Astrocyte (in vitro differentiated cells and primary cell): ENCODE measurements at regions not wholly inside any gene's neighbourhood (a gene's known extent, or its start where the extent isn't known, plus 50 kb on each side); places are given as distances from the start of the nearest gene placed in this dataset.

Experiments
- DNase-seq: peaks from one replicate; pipeline ENCODE4 v3.0.0-alpha.2; 2010; ENCODE audit warnings: low read depth
- FAIRE-seq: peaks from 2 replicates; lab custom pipeline; 2011; peaks lifted over from hg19 to GRCh38; lab: Jason Lieb, UNC
- H2AFZ ChIP-seq: 2 replicates; pipeline ENCODE4 v1.6.0; 2012; ENCODE audit warnings: low read depth, low read length, inconsistent platforms
- H3K27ac ChIP-seq: 2 replicates; pipeline ENCODE4 v1.5.1; 2011; ENCODE audit warnings: low read depth, low read length, inconsistent platforms
- H3K27me3 ChIP-seq: 2 replicates; pipeline ENCODE4 v1.6.0; 2011; ENCODE audit warnings: low read length, inconsistent platforms; ENCODE audit not compliant: insufficient read depth
- H3K36me3 ChIP-seq: 2 replicates; pipeline ENCODE4 v1.5.1; 2011; ENCODE audit warnings: low read length, inconsistent platforms; ENCODE audit not compliant: insufficient read depth
- H3K4me1 ChIP-seq: 2 replicates; pipeline ENCODE4 v1.5.1; 2011; ENCODE audit warnings: low read length, inconsistent platforms; ENCODE audit not compliant: insufficient read depth
- H3K4me2 ChIP-seq: 2 replicates; pipeline ENCODE4 v1.6.0; 2012; ENCODE audit warnings: low read length, inconsistent platforms
- H3K4me3 ChIP-seq: 2 replicates; pipeline ENCODE4 v1.5.1; 2011; ENCODE audit warnings: low read depth, mild to moderate bottlenecking, low read length, inconsistent platforms; ENCODE audit not compliant: insufficient read depth
- H3K79me2 ChIP-seq: 2 replicates; pipeline ENCODE4 v1.6.0; 2012; ENCODE audit warnings: mild to moderate bottlenecking, low read length, inconsistent platforms; ENCODE audit not compliant: insufficient read depth
- H3K9ac ChIP-seq: 2 replicates; pipeline ENCODE4 v1.6.0; 2012; ENCODE audit warnings: mild to moderate bottlenecking, low read length, inconsistent platforms
- H3K9me3 ChIP-seq: 2 replicates; pipeline ENCODE4 v1.5.1; 2012; ENCODE audit warnings: low read depth, mild to moderate bottlenecking, low read length, inconsistent platforms; ENCODE audit not compliant: insufficient read depth
- H4K20me1 ChIP-seq: 2 replicates; pipeline ENCODE4 v1.6.0; 2012; ENCODE audit warnings: low read length, inconsistent platforms; ENCODE audit not compliant: insufficient read depth
- H3K27ac Mint-ChIP-seq: one replicate; pipeline ENCODE4 v1.8.0; 2021; ENCODE audit warnings: mild to moderate bottlenecking, mixed read lengths; ENCODE audit not compliant: unreplicated experiment
- H3K27me3 Mint-ChIP-seq: one replicate; pipeline ENCODE4 v1.8.0; 2021; ENCODE audit warnings: low read depth, mixed read lengths; ENCODE audit not compliant: unreplicated experiment
- H3K36me3 Mint-ChIP-seq: one replicate; pipeline ENCODE4 v1.8.0; 2021; ENCODE audit warnings: low read depth, mixed read lengths; ENCODE audit not compliant: unreplicated experiment
- H3K4me1 Mint-ChIP-seq: one replicate; pipeline ENCODE4 v1.8.0; 2021; ENCODE audit warnings: low read depth, mixed read lengths; ENCODE audit not compliant: unreplicated experiment
- H3K4me3 Mint-ChIP-seq: one replicate; pipeline ENCODE4 v1.8.0; 2021; ENCODE audit warnings: mild to moderate bottlenecking, moderate library complexity, mixed read lengths; ENCODE audit not compliant: unreplicated experiment
- H3K9me3 Mint-ChIP-seq: one replicate; pipeline ENCODE4 v1.8.0; 2021; ENCODE audit warnings: mild to moderate bottlenecking, mixed read lengths; ENCODE audit not compliant: unreplicated experiment
- EZH2 ChIP-seq: IDR thresholded peaks from 2 replicates; pipeline ENCODE4 v1.6.1; 2012; ENCODE audit warnings: mild to moderate bottlenecking, low read length, inconsistent platforms; ENCODE audit not compliant: insufficient read depth
- TF ChIP-seq, protein P1 (sequence below): IDR thresholded peaks from 2 replicates; pipeline ENCODE4 v1.5.1; 2011; ENCODE audit warnings: low read depth, mild to moderate bottlenecking, inconsistent platforms, low read length, moderate library complexity; ENCODE audit not compliant: insufficient read depth

DNA sequence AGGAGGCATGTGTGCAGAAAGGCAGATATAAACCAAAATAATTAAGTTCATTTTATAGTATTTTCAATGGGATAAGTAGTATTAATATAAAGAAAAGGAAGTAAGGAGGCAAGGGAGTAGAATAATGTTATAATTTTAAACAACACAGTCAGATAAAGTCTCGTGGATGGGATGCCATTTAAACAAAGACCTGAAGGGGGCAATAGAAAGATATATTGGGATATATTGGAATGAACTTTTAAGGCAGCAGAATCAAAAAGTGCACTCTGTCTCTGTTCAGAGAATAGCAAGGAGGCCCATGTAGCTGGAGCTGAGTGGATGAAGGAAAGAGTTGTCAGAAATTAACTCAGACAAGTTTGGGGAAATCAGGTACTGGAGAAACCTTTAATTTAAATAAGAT, 158.7 kb downstream of the CGGBP1 start:
- FAIRE-seq (no peak), DNase-seq (no peak)
- Mint-ChIP-seq H3K27me3 (no peaks in the 10 kb centered on the region), H3K4me1 (no peaks in the 10 kb centered on the region), H3K9me3 (no peaks in the 10 kb centered on the region), H3K36me3 (no peaks in the 10 kb centered on the region), H3K27ac (no peak overlapping the region), H3K4me3 (no peak overlapping the region)
- H3K27ac ChIP-seq: no peak overlapping the region
- H3K9ac ChIP-seq: no peak overlapping the region
- TF ChIP-seq, protein P1, sequence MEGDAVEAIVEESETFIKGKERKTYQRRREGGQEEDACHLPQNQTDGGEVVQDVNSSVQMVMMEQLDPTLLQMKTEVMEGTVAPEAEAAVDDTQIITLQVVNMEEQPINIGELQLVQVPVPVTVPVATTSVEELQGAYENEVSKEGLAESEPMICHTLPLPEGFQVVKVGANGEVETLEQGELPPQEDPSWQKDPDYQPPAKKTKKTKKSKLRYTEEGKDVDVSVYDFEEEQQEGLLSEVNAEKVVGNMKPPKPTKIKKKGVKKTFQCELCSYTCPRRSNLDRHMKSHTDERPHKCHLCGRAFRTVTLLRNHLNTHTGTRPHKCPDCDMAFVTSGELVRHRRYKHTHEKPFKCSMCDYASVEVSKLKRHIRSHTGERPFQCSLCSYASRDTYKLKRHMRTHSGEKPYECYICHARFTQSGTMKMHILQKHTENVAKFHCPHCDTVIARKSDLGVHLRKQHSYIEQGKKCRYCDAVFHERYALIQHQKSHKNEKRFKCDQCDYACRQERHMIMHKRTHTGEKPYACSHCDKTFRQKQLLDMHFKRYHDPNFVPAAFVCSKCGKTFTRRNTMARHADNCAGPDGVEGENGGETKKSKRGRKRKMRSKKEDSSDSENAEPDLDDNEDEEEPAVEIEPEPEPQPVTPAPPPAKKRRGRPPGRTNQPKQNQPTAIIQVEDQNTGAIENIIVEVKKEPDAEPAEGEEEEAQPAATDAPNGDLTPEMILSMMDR: no peak
- TF ChIP-seq EZH2: no peak
- H3K4me1 ChIP-seq: no peaks in the 10 kb centered on the region
- H3K9me3 ChIP-seq: no peaks in the 10 kb centered on the region
- H3K4me2 ChIP-seq: no peak overlapping the region
- H4K20me1 ChIP-seq: no peaks in the 10 kb centered on the region
- H2AFZ ChIP-seq: no peak overlapping the region
- H3K36me3 ChIP-seq: no peaks in the 10 kb centered on the region
- no peaks in the 10 kb centered on the region for H3K79me2 ChIP-seq
- no peaks in the 10 kb centered on the region for H3K27me3 ChIP-seq
- H3K4me3 ChIP-seq: no peak overlapping the region

- H3K4me3 ChIP-seq: no peak overlapping the region
- TF ChIP-seq, protein P1: no peak
- H3K4me3 Mint-ChIP-seq: no peak overlapping the region
- no peaks in the 10 kb centered on the region for H3K9me3 ChIP-seq
- H3K27ac Mint-ChIP-seq: no peak overlapping the region
- no peaks in the 10 kb centered on the region for H3K79me2 ChIP-seq
- FAIRE-seq (no peak), DNase-seq (no peak)
- H3K36me3 Mint-ChIP-seq: no peaks in the 10 kb centered on the region
- H3K27me3 ChIP-seq: no peaks in the 10 kb centered on the region
- no peaks in the 10 kb centered on the region for H3K9me3 Mint-ChIP-seq
- no peak overlapping the region for H2AFZ ChIP-seq
- no peak overlapping the region for H3K4me2 ChIP-seq
- H3K27me3 Mint-ChIP-seq: no peaks in the 10 kb centered on the region
- no peaks in the 10 kb centered on the region for H3K36me3 ChIP-seq
- H3K27ac ChIP-seq: no peak overlapping the region
- H3K4me1 Mint-ChIP-seq: no peaks in the 10 kb centered on the region
- H3K4me1 ChIP-seq: no peaks in the 10 kb centered on the region
- no peaks in the 10 kb centered on the region for H4K20me1 ChIP-seq
- H3K9ac ChIP-seq: no peak overlapping the region
Observed at GRCh38 chr3:87898971-87899370, 159.8 kb downstream of the CGGBP1 start.

GRCh38 chr3:87895983-87896382, 162.8 kb downstream of the CGGBP1 start:
- Histone ChIP-seq H4K20me1 (no peaks in the 10 kb centered on the region), H3K27me3 (no peaks in the 10 kb centered on the region), H3K4me3 (no peak overlapping the region), H3K4me1 (no peaks in the 10 kb centered on the region), H3K36me3 (no peaks in the 10 kb centered on the region), H3K9me3 (no peaks in the 10 kb centered on the region), H3K27ac (no peak overlapping the region), H3K9ac (no peak overlapping the region), H2AFZ (no peak overlapping the region), H3K4me2 (no peak overlapping the region), H3K79me2 (no peaks in the 10 kb centered on the region)
- H3K27ac Mint-ChIP-seq: no peak overlapping the region
- DNase-seq: no peak
- H3K9me3 Mint-ChIP-seq: no peaks in the 10 kb centered on the region
- H3K4me3 Mint-ChIP-seq: no peak overlapping the region
- FAIRE-seq: no peak
- H3K36me3 Mint-ChIP-seq: no peaks in the 10 kb centered on the region
- H3K27me3 Mint-ChIP-seq: no peaks in the 10 kb centered on the region
- H3K4me1 Mint-ChIP-seq: no peaks in the 10 kb centered on the region
- TF ChIP-seq, protein P1: no peak
- TF ChIP-seq EZH2: no peak
